IMR-90 (cell line): ENCODE measurements at regions not wholly inside any gene's neighbourhood (a gene's known extent, or its start where the extent isn't known, plus 50 kb on each side); places are given as distances from the start of the nearest gene placed in this dataset.

Experiments used
- ATAC-seq: fragments of 200-7000 bp; cut with Tn5 transposase; 2 replicates; pipeline ENCODE4 v1.9.1; 2020; ENCODE audit warnings: low read depth, mild to moderate bottlenecking, moderate library complexity
- BruUV-seq: library from RNA; stranded (reverse); fragments of 400-500 nt; replicated peaks from 2 replicates; lab custom pipeline; 2021; lab: Mats Ljungman, UMichigan
- CTCF ChIA-PET: fragments of 300-600 bp; formaldehyde crosslinking; extraction: SDS; loops from one replicate; lab custom pipeline; 2021; ENCODE audit warnings: antibody characterized with exemption; lab: Yijun Ruan, JAX
- POLR2A ChIA-PET: fragments of 300-600 bp; sonication (Branson Sonifier 250); formaldehyde crosslinking; loops from one replicate; lab custom pipeline; 2022; ENCODE audit warnings: antibody characterized with exemption; ENCODE audit not compliant: unreplicated experiment; lab: Charles Lee
- DNase-seq: peaks from one replicate; pipeline ENCODE4 v3.0.0; 2013
- H2AFZ ChIP-seq: replicated peaks from 2 replicates; pipeline ENCODE3; 2013; ENCODE audit warnings: low read length, mild to moderate bottlenecking; ENCODE audit not compliant: poor library complexity
- H2AK5ac ChIP-seq: 2 replicates; pipeline ENCODE4 v1.6.1; 2013; ENCODE audit warnings: low read depth, low read length, inconsistent platforms
- H2AK9ac ChIP-seq: replicated peaks from 2 replicates; pipeline ENCODE3; 2013; ENCODE audit warnings: mild to moderate bottlenecking, low read depth, low read length, moderate library complexity; ENCODE audit not compliant: poor library complexity
- H2BK120ac ChIP-seq: 2 replicates; pipeline ENCODE4 v1.6.1; 2013; ENCODE audit warnings: low read depth, low read length, inconsistent platforms
- H2BK15ac ChIP-seq: 3 replicates; pipeline ENCODE4 v1.6.1; 2013; ENCODE audit warnings: low read depth, low read length, inconsistent platforms
- H2BK20ac ChIP-seq: 2 replicates; pipeline ENCODE4 v1.6.1; 2013; ENCODE audit warnings: low read depth, mild to moderate bottlenecking, inconsistent platforms, low read length, moderate library complexity
- H2BK5ac ChIP-seq: 2 replicates; pipeline ENCODE4 v1.6.1; 2013; ENCODE audit warnings: mild to moderate bottlenecking, low read depth, low read length, inconsistent platforms; ENCODE audit not compliant: poor library complexity, severe bottlenecking
- H3K14ac ChIP-seq: replicated peaks from 2 replicates; pipeline ENCODE4 v1.6.1; 2013; ENCODE audit warnings: low read depth, low read length, inconsistent platforms
- H3K18ac ChIP-seq: 2 replicates; pipeline ENCODE4 v1.6.1; 2013; ENCODE audit warnings: low read depth, low read length, control low read depth
- H3K23ac ChIP-seq: 2 replicates; pipeline ENCODE4 v1.6.1; 2013; ENCODE audit warnings: low read depth, low read length, inconsistent platforms
- H3K27ac ChIP-seq: 2 replicates; pipeline ENCODE4 v1.5.1; 2013; ENCODE audit warnings: mild to moderate bottlenecking, control low read depth, low read length; ENCODE audit not compliant: insufficient read depth
- H3K27me3 ChIP-seq: 2 replicates; pipeline ENCODE4 v1.6.1; 2013; ENCODE audit warnings: low read length; ENCODE audit not compliant: control insufficient read depth, insufficient read depth
- H3K36me3 ChIP-seq: 2 replicates; pipeline ENCODE4 v1.6.1; 2013; ENCODE audit warnings: low read length, mixed read lengths; ENCODE audit not compliant: control insufficient read depth, insufficient read depth
- H3K4ac ChIP-seq: 2 replicates; pipeline ENCODE4 v1.6.1; 2013; ENCODE audit warnings: low read depth, low read length, inconsistent platforms
- H3K4me1 ChIP-seq: 2 replicates; pipeline ENCODE4 v1.6.1; 2013; ENCODE audit warnings: low read length, mixed read lengths; ENCODE audit not compliant: control insufficient read depth, insufficient read depth
- H3K4me2 ChIP-seq: 2 replicates; pipeline ENCODE4 v1.6.1; 2013; ENCODE audit warnings: low read depth, mild to moderate bottlenecking, control low read depth, low read length, moderate library complexity
- H3K4me3 ChIP-seq: 2 replicates; pipeline ENCODE4 v1.5.1; 2013; ENCODE audit warnings: low read depth, mild to moderate bottlenecking, control low read depth, low read length, moderate library complexity; ENCODE audit not compliant: insufficient read depth
- H3K56ac ChIP-seq: 2 replicates; pipeline ENCODE4 v1.6.1; 2013; ENCODE audit warnings: low read length, inconsistent platforms; ENCODE audit not compliant: insufficient read depth; ENCODE audit errors: extremely low read depth
- H3K79me1 ChIP-seq, 2 experiments: 2 replicates each; pipeline ENCODE4 v1.6.1; 2013; ENCODE audit warnings: low read length in 2 of 2, inconsistent platforms in 1 of 2, low read depth in 1 of 2
- H3K9ac ChIP-seq: 2 replicates; pipeline ENCODE4 v1.6.1; 2013; ENCODE audit warnings: low read depth, low read length, control low read depth
- H3K9me1 ChIP-seq: 2 replicates; pipeline ENCODE4 v1.6.1; 2013; ENCODE audit warnings: low read length, inconsistent platforms; ENCODE audit not compliant: insufficient read depth
- H3K9me3 ChIP-seq: 2 replicates; pipeline ENCODE4 v1.6.1; 2013; ENCODE audit warnings: low read length; ENCODE audit not compliant: control insufficient read depth, insufficient read depth
- H4K20me1 ChIP-seq: 2 replicates; pipeline ENCODE4 v1.6.1; 2013; ENCODE audit warnings: low read length, inconsistent platforms; ENCODE audit not compliant: insufficient read depth
- H4K5ac ChIP-seq: 2 replicates; pipeline ENCODE4 v1.6.1; 2013; ENCODE audit warnings: mild to moderate bottlenecking, low read depth, low read length, control low read depth
- H4K8ac ChIP-seq, 2 experiments: 2 replicates each; pipeline ENCODE4 v1.6.1; 2013; ENCODE audit warnings: low read depth in 2 of 2, low read length in 2 of 2, control low read depth in 1 of 2, inconsistent platforms in 1 of 2
- H4K91ac ChIP-seq: 2 replicates; pipeline ENCODE4 v1.6.1; 2013; ENCODE audit warnings: low read depth, low read length, inconsistent platforms; ENCODE audit not compliant: insufficient read depth
- MAFK ChIP-seq: IDR thresholded peaks from 2 replicates; pipeline ENCODE4 v1.6.1; 2012; ENCODE audit warnings: low read depth, low read length, improper control_type of control experiment
- RAD21 ChIP-seq: IDR thresholded peaks from 2 replicates; pipeline ENCODE4 v1.6.1; 2012; ENCODE audit warnings: low read length, improper control_type of control experiment
- SMC3 ChIP-seq: fragments of 150-350 bp; IDR thresholded peaks from 2 replicates; pipeline ENCODE4 v1.6.1; 2016; ENCODE audit warnings: low read depth, mild to moderate bottlenecking, antibody characterized with exemption, low read length, moderate library complexity
- WGBS, 2 experiments: methylation state at CpG; one replicate each; pipeline versions ENCODE4 v1.1.5 to v1.1.7; 2013; ENCODE audit warnings: missing lambda C conversion rate in 2 of 2; ENCODE audit not compliant: insufficient read length in 1 of 2; ENCODE audit errors: extremely low coverage in 2 of 2; 5-methylcytosine and 5-hydroxymethylcytosine counted together
- dilution Hi-C: fragments of 300-500 bp; cut with HindIII; formaldehyde crosslinking; loops from one replicate; pipeline ENCODE4 v1.14.3; 2018; ENCODE audit warnings: low sequenced_read_pairs; ENCODE audit not compliant: unreplicated experiment
- in situ Hi-C: fragments of 300-500 bp; cut with MboI; formaldehyde crosslinking; loops from 3 replicates; pipeline ENCODE4 v1.14.3; 2019; ENCODE audit warnings: low sequenced_read_pairs, inconsistent platforms, mixed read lengths
- intact Hi-C: fragments of 100-400 bp; cut with micrococcal nuclease; formaldehyde crosslinking; loops from 2 replicates; pipeline ENCODE4 v1.10.0; 2022

- no peak overlapping the region for H3K4ac ChIP-seq
- no peak overlapping the region for H3K4me2 ChIP-seq
- H4K20me1 ChIP-seq: no peaks in the 10 kb centered on the region
- no peak overlapping the region for H3K56ac ChIP-seq
- no TSS peak for BruUV-seq
- POLR2A ChIA-PET: no interaction called here
- dilution Hi-C loops: no loop called here
- in situ Hi-C loops: no loop called here
- no CpG with 5 or more reads among the region's 5 CpGs for WGBS, 2 experiments
- H3K9me1 ChIP-seq: no peaks in the 10 kb centered on the region
- no peak overlapping the region for H2BK20ac ChIP-seq
- H3K9ac ChIP-seq: no peak overlapping the region
- no peak overlapping the region for H3K18ac ChIP-seq
- H3K9me3 ChIP-seq: peaks cover 17% of the 10 kb centered on the region
- ATAC-seq: no peak
- H2AK5ac ChIP-seq: no peak overlapping the region
- no peak for DNase-seq
- H2BK120ac ChIP-seq: no peak overlapping the region
- no peak overlapping the region for H3K27ac ChIP-seq
- no peaks in the 10 kb centered on the region for H3K27me3 ChIP-seq
- no peak overlapping the region for H2AFZ ChIP-seq
- no peak overlapping the region for H4K8ac ChIP-seq
- H3K79me1 ChIP-seq: no peaks in the 10 kb centered on the region
- no peaks in the 10 kb centered on the region for H3K36me3 ChIP-seq
- H3K14ac ChIP-seq: no peak overlapping the region
- no peak overlapping the region for H2BK5ac ChIP-seq
- H4K91ac ChIP-seq: no peak overlapping the region
- H4K5ac ChIP-seq: no peak overlapping the region
- no peaks in the 10 kb centered on the region for H3K4me1 ChIP-seq
- H3K23ac ChIP-seq: no peak overlapping the region
- intact Hi-C loops: no loop called here
- H2BK15ac ChIP-seq: no peak overlapping the region
- no peak overlapping the region for H2AK9ac ChIP-seq
- H3K4me3 ChIP-seq: no peak overlapping the region
- no peak for TF ChIP-seq RAD21
- no peak for TF ChIP-seq SMC3
- TF ChIP-seq MAFK: no peak
- CTCF ChIA-PET: no interaction called here
Observed at GRCh38 chr21:18760247-18760646, 356.7 kb upstream of the TMPRSS15 start.
